NCI-H526 (cell line): ENCODE measurements at regions not wholly inside any gene's neighbourhood (a gene's known extent, or its start where the extent isn't known, plus 50 kb on each side); places are given as distances from the start of the nearest gene placed in this dataset.
"Not testable (repeated sequence)": the region's sequence is repeated elsewhere in the genome, so short reads cannot be mapped to it uniquely, and the experiment has no call there.

Source experiments
- DNase-seq, 2 experiments: peaks; one replicate each; lab custom pipeline; 2025; lab: John Stamatoyannopoulos, UW

- DNase-seq, result no peak
Observed at GRCh38 chr2:15753233-15753798, 161.6 kb downstream of the DDX1 start.

GRCh38 chr2:15753811-15754702 lies 162.4 kb downstream of the DDX1 start:
- no peak for DNase-seq

GRCh38 chr2:15754703-15755099 lies 163.0 kb downstream of the DDX1 start:
- DNase-seq, result no peak

- DNase-seq, result no peak
Observed at GRCh38 chr2:15755528-15755927, 163.9 kb downstream of the DDX1 start.

GRCh38 chr2:15756011-15756550 lies 164.4 kb downstream of the DDX1 start:
- no peak for DNase-seq

- no peak for DNase-seq
Observed at GRCh38 chr2:15756882-15757819, 165.5 kb downstream of the DDX1 start.

GRCh38 chr2:15757820-15758586 lies 166.3 kb downstream of the DDX1 start:
- no peak for DNase-seq

- DNase-seq, result no peak
Observed at GRCh38 chr2:15758848-15759247, 167.2 kb downstream of the DDX1 start.

GRCh38 chr2:15759385-15759784 lies 167.7 kb downstream of the DDX1 start:
- DNase-seq, result no peak

- DNase-seq, result not testable (repeated sequence)
Observed at GRCh38 chr2:15759791-15760190, 168.1 kb downstream of the DDX1 start.

GRCh38 chr2:15760232-15760910 lies 168.7 kb downstream of the DDX1 start:
- no peak for DNase-seq

- no peak for DNase-seq
Observed at GRCh38 chr2:15761056-15761455, 169.4 kb downstream of the DDX1 start.

- DNase-seq, result no peak
Observed at GRCh38 chr2:15761910-15762309, 170.2 kb downstream of the DDX1 start.

GRCh38 chr2:15762449-15762848 lies 170.8 kb downstream of the DDX1 start:
- no peak for DNase-seq

- peak; percentile 94 to 99 for DNase-seq
Observed at GRCh38 chr2:15763106-15763821, 171.6 kb downstream of the DDX1 start.

- no peak for DNase-seq
Observed at GRCh38 chr2:15763822-15764682, 172.4 kb downstream of the DDX1 start.

GRCh38 chr2:15764683-15765011 lies 173.0 kb downstream of the DDX1 start:
- no peak for DNase-seq

- DNase-seq, result no peak
Observed at GRCh38 chr2:15765211-15765610, 173.5 kb downstream of the DDX1 start.

GRCh38 chr2:15765686-15766302 lies 174.1 kb downstream of the DDX1 start:
- no peak for DNase-seq
